Mesenchymal stem cell (in vitro differentiated cells and primary cell): ENCODE measurements at regions not wholly inside any gene's neighbourhood (a gene's known extent, or its start where the extent isn't known, plus 50 kb on each side); places are given as distances from the start of the nearest gene placed in this dataset.

Experiments used
- DNase-seq: peaks from one replicate; pipeline ENCODE4 v3.0.0-alpha.2; 2013
- H2AFZ ChIP-seq: one replicate; pipeline ENCODE4 v1.6.1; 2013; ENCODE audit warnings: low read depth, mild to moderate bottlenecking, control low read depth, inconsistent platforms, low read length, moderate library complexity
- H2AK5ac ChIP-seq: 2 replicates; pipeline ENCODE4 v1.6.1; 2013; ENCODE audit warnings: low read length, moderate library complexity, mild to moderate bottlenecking, inconsistent platforms; ENCODE audit not compliant: severe bottlenecking
- H2BK120ac ChIP-seq: one replicate; pipeline ENCODE4 v1.6.1; 2013; ENCODE audit warnings: low read depth, mild to moderate bottlenecking, inconsistent platforms, low read length, moderate library complexity
- H2BK12ac ChIP-seq, 2 experiments: one replicate each; pipeline ENCODE4 v1.6.1; 2013; ENCODE audit warnings: inconsistent platforms in 2 of 2, low read length in 2 of 2, mild to moderate bottlenecking in 2 of 2, moderate library complexity in 2 of 2, control low read depth in 1 of 2
- H2BK15ac ChIP-seq: one replicate; pipeline ENCODE4 v1.6.1; 2013; ENCODE audit warnings: mild to moderate bottlenecking, low read depth, inconsistent platforms; ENCODE audit not compliant: poor library complexity, severe bottlenecking
- H2BK5ac ChIP-seq: 2 replicates; pipeline ENCODE4 v1.6.1; 2013; ENCODE audit warnings: low read depth, mild to moderate bottlenecking, low read length, control low read depth, inconsistent platforms; ENCODE audit not compliant: poor library complexity, severe bottlenecking
- H3K14ac ChIP-seq, 2 experiments: one replicate each; pipeline ENCODE4 v1.6.1; 2013; ENCODE audit warnings: inconsistent platforms in 2 of 2, low read length in 2 of 2, control low read depth in 1 of 2, mild to moderate bottlenecking in 1 of 2, moderate library complexity in 1 of 2
- H3K18ac ChIP-seq, 2 experiments: one replicate each; pipeline ENCODE4 v1.6.1; 2013; ENCODE audit warnings: inconsistent platforms in 2 of 2, low read length in 2 of 2, control low read depth in 1 of 2, low read depth in 1 of 2, mild to moderate bottlenecking in 1 of 2
- H3K23ac ChIP-seq, 2 experiments: one replicate each; pipeline ENCODE4 v1.6.1; 2013; ENCODE audit warnings: inconsistent platforms in 2 of 2, low read length in 2 of 2, mild to moderate bottlenecking in 2 of 2, moderate library complexity in 2 of 2, control low read depth in 1 of 2
- H3K27ac ChIP-seq: 2 replicates; pipeline ENCODE4 v1.5.1; 2013; ENCODE audit warnings: mild to moderate bottlenecking, moderate library complexity, low read length, control low read depth, inconsistent platforms; ENCODE audit not compliant: poor library complexity, severe bottlenecking
- H3K27me3 ChIP-seq, 2 experiments: 2 replicates each; pipeline versions ENCODE4 v1.6.1 to v1.7.0; 2013; ENCODE audit warnings: low read length in 2 of 2, mild to moderate bottlenecking in 2 of 2, moderate library complexity in 2 of 2, control low read depth in 1 of 2, inconsistent platforms in 1 of 2; ENCODE audit not compliant: control insufficient read depth in 1 of 2, insufficient read depth in 1 of 2
- H3K36me3 ChIP-seq, 2 experiments: 2 replicates each; pipeline versions ENCODE4 v1.6.1 to v1.7.0; 2013; ENCODE audit warnings: low read length in 2 of 2, control low read depth in 1 of 2, inconsistent platforms in 1 of 2, low read depth in 1 of 2, mild to moderate bottlenecking in 1 of 2; ENCODE audit not compliant: insufficient read depth in 2 of 2, control insufficient read depth in 1 of 2
- H3K4ac ChIP-seq, 2 experiments: one replicate each; pipeline ENCODE4 v1.6.1; 2013; ENCODE audit warnings: inconsistent platforms in 2 of 2, low read length in 2 of 2, mild to moderate bottlenecking in 2 of 2, moderate library complexity in 2 of 2, control low read depth in 1 of 2, low read depth in 1 of 2
- H3K4me1 ChIP-seq: 2 replicates; pipeline ENCODE4 v1.6.1; 2013; ENCODE audit warnings: low read depth, low read length, control low read depth; ENCODE audit not compliant: control insufficient read depth, insufficient read depth
- H3K4me2 ChIP-seq: 2 replicates; pipeline ENCODE4 v1.6.1; 2013; ENCODE audit warnings: low read length, mild to moderate bottlenecking, inconsistent platforms; ENCODE audit not compliant: poor library complexity, severe bottlenecking
- H3K4me3 ChIP-seq, 2 experiments: 2 replicates each; pipeline versions ENCODE4 v1.5.1 to v1.7.0; 2013; ENCODE audit warnings: low read length in 2 of 2, mild to moderate bottlenecking in 2 of 2, control low read depth in 1 of 2, low read depth in 1 of 2; ENCODE audit not compliant: insufficient read depth in 1 of 2
- H3K79me1 ChIP-seq: replicated peaks from 2 replicates; pipeline ENCODE4 v1.6.1; 2013; ENCODE audit warnings: mild to moderate bottlenecking, control low read depth, low read length, inconsistent platforms; ENCODE audit not compliant: poor library complexity, severe bottlenecking
- H3K9ac ChIP-seq: 2 replicates; pipeline ENCODE4 v1.7.0; 2013; ENCODE audit warnings: mild to moderate bottlenecking, low read length, moderate library complexity
- H3K9me3 ChIP-seq: 2 replicates; pipeline ENCODE4 v1.7.0; 2013; ENCODE audit warnings: mild to moderate bottlenecking, low read length; ENCODE audit not compliant: control insufficient read depth
- H4K8ac ChIP-seq: one replicate; pipeline ENCODE4 v1.6.1; 2013; ENCODE audit warnings: inconsistent platforms, mild to moderate bottlenecking, low read length, moderate library complexity
- H4K91ac ChIP-seq: one replicate; pipeline ENCODE4 v1.6.1; 2013; ENCODE audit warnings: mild to moderate bottlenecking, low read length, inconsistent platforms
- WGBS: methylation state at CpG from one replicate; pipeline ENCODE4 v1.1.7; 2013; ENCODE audit warnings: mixed read lengths; 5-methylcytosine and 5-hydroxymethylcytosine counted together

- H2BK120ac ChIP-seq: no peak overlapping the region
- H3K36me3 ChIP-seq: no peaks in the 10 kb centered on the region
- no peaks in the 10 kb centered on the region for H3K79me1 ChIP-seq
- no peaks in the 10 kb centered on the region for H3K27me3 ChIP-seq
- H3K4me1 ChIP-seq: no peaks in the 10 kb centered on the region
- WGBS: 100% methylated on average over 1 of the region's 2 CpGs
- H3K4me2 ChIP-seq: no peak overlapping the region
- H3K9me3 ChIP-seq: no peaks in the 10 kb centered on the region
- DNase-seq: no peak
- no peak overlapping the region for H4K91ac ChIP-seq
- H3K23ac ChIP-seq: no peak overlapping the region
- no peak overlapping the region for H2AK5ac ChIP-seq
- H3K4me3 ChIP-seq: no peak overlapping the region
- no peak overlapping the region for H4K8ac ChIP-seq
- H3K18ac ChIP-seq: no peak overlapping the region
- no peak overlapping the region for H3K9ac ChIP-seq
- no peak overlapping the region for H3K14ac ChIP-seq
- H2BK15ac ChIP-seq: no peak overlapping the region
- no peak overlapping the region for H3K4ac ChIP-seq
- no peak overlapping the region for H2BK5ac ChIP-seq
- H2AFZ ChIP-seq: no peak overlapping the region
- H3K27ac ChIP-seq: no peak overlapping the region
- no peak overlapping the region for H2BK12ac ChIP-seq
Observed at GRCh38 chr4:175351473-175351872, 433.3 kb downstream of the ADAM29 start.

GRCh38 chr4:175369087-175369486 lies 443.0 kb downstream of the GPM6A start:
- Histone ChIP-seq H3K27ac (no peak overlapping the region), H2BK15ac (no peak overlapping the region), H4K8ac (no peak overlapping the region), H3K14ac (no peak overlapping the region), H4K91ac (no peak overlapping the region), H2BK5ac (no peak overlapping the region), H3K23ac (no peak overlapping the region), H3K4ac (no peak overlapping the region), H3K36me3 (no peaks in the 10 kb centered on the region), H3K4me1 (no peaks in the 10 kb centered on the region), H3K9ac (no peak overlapping the region), H3K79me1 (no peaks in the 10 kb centered on the region), H3K18ac (no peak overlapping the region), H3K4me3 (no peak overlapping the region), H2BK120ac (no peak overlapping the region), H3K9me3 (no peaks in the 10 kb centered on the region), H2AK5ac (no peak overlapping the region), H2BK12ac (no peak overlapping the region), H3K27me3 (no peaks in the 10 kb centered on the region), H2AFZ (no peak overlapping the region), H3K4me2 (no peak overlapping the region)
- peak; percentile 1 for DNase-seq
- WGBS: 94% methylated on average over 5 of the region's 6 CpGs

GRCh38 chr4:175371091-175371490 lies 441.0 kb downstream of the GPM6A start:
- Histone ChIP-seq H4K91ac (no peak overlapping the region), H2BK120ac (no peak overlapping the region), H2AFZ (no peak overlapping the region), H3K36me3 (no peaks in the 10 kb centered on the region), H3K27ac (no peak overlapping the region), H3K79me1 (no peaks in the 10 kb centered on the region), H3K18ac (no peak overlapping the region), H3K4me3 (no peak overlapping the region), H3K4me2 (no peak overlapping the region), H3K23ac (no peak overlapping the region), H2BK5ac (no peak overlapping the region), H2AK5ac (no peak overlapping the region), H3K9me3 (no peaks in the 10 kb centered on the region), H4K8ac (no peak overlapping the region), H2BK15ac (no peak overlapping the region), H3K4me1 (no peaks in the 10 kb centered on the region), H3K9ac (no peak overlapping the region), H3K27me3 (no peaks in the 10 kb centered on the region), H3K4ac (no peak overlapping the region), H3K14ac (no peak overlapping the region), H2BK12ac (no peak overlapping the region)
- whole genome bisulfite sequencing: 100% methylated on average over 1 of the region's 1 CpG
- DNase-seq: no peak

GRCh38 chr4:175373031-175373430 lies 439.0 kb downstream of the GPM6A start:
- Histone ChIP-seq H2BK5ac (no peak overlapping the region), H3K27me3 (no peaks in the 10 kb centered on the region), H3K23ac (no peak overlapping the region), H3K9me3 (no peaks in the 10 kb centered on the region), H2AFZ (no peak overlapping the region), H2BK15ac (no peak overlapping the region), H3K36me3 (no peaks in the 10 kb centered on the region), H3K4me1 (no peaks in the 10 kb centered on the region), H2BK120ac (no peak overlapping the region), H3K27ac (no peak overlapping the region), H3K4me2 (no peak overlapping the region), H4K8ac (no peak overlapping the region), H2AK5ac (no peak overlapping the region), H3K14ac (no peak overlapping the region), H2BK12ac (no peak overlapping the region), H3K4ac (no peak overlapping the region), H3K18ac (no peak overlapping the region), H3K79me1 (no peaks in the 10 kb centered on the region), H4K91ac (no peak overlapping the region), H3K4me3 (no peak overlapping the region), H3K9ac (no peak overlapping the region)
- no peak for DNase-seq
